ENCODE measurements at regions not wholly inside any gene's neighbourhood (a gene's known extent, or its start where the extent isn't known, plus 50 kb on each side); places are given as distances from the start of the nearest gene placed in this dataset.
"Not testable (repeated sequence)": the region's sequence is repeated elsewhere in the genome, so short reads cannot be mapped to it uniquely, and the experiment has no call there.

DNA sequence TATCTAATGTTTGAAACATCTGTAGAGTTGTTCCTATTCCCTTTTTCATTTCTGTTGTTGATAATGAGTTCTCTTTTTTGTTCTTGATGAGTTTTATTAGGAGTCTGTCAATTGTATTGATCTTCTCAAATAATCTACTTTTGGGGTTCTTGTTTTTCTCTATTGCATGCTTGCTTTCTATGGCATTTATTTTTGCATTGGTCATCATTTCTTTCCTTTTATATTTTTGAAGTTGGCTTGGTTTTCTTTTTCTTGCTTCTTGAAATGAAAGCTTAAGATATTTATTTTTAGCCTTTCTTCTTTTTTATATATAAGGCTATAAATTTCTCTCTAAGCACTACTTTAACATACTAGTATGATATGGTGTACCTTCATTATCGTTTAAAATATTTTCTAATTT is 381.8 kb downstream of the NPHP4 start:
- Mint-ChIP-seq H3K27ac (no peak overlapping the region), H3K36me3 (ENCODE audit: low read depth) (no peaks in the 10 kb centered on the region), H3K4me3 (no peak overlapping the region), H3K27me3 (peaks cover 19% of the 10 kb centered on the region), H3K9me3 (peaks cover 1% of the 10 kb centered on the region), H3K4me1 (ENCODE audit: low read depth) (no peaks in the 10 kb centered on the region)
- no peak for DNase-seq
- ATAC-seq, result no peak
- POLR2A ChIA-PET, result no interaction called here
- CTCF ChIA-PET, result interaction anchor here (1.3 to 1.6 kb wide), 2 partner anchors 9 to 100 kb away, joined by 3 to 4 read pairs; no protein-coding TSS in a partner anchor
- no peak for TF ChIP-seq CTCF (IDR thresholded peaks at IDR 0.05)
- intact Hi-C loops (cut with micrococcal nuclease), result no loop called here

DNA sequence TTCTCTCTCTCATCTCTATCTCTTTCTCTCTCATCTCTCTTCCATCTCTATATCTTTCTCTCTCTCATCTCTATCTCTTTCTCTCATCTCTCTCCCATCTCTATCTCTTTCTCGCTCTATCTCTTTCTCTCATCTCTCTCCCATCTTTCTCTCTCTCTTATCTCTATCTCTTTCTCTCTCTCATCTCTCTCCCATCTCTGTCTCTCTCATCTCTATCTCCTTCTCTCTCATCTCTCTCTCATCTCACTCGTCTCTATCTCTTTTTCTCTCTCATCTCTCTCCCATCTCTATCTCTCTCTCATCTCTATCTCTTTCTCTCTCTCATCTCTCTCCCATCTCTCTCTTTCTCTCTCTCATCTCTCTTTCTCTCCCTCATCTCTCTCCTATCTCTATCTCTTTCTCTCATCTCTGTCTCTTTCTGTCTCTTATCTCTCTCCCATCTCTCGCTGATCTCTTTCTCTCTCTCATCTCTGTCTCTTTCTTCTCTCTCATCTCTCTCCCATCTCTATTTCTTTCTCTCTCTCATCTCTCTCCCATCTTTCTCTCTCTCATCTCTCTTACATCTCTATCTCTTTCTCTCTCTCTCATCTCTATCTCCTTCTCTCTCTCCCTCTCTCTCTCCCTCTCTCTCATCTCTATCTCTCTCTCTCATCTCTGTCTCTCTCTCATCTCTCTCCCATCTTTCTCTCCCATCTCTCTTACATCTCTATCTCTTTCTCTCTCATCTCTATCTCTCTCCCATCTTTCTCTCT is 388.7 kb downstream of the NPHP4 start:
- no peak overlapping the region for H3K4me3 Mint-ChIP-seq
- intact Hi-C loops (cut with micrococcal nuclease), result no loop called here
- no peak overlapping the region for H3K27ac Mint-ChIP-seq
- DNase-seq (no peak), ATAC-seq (no peak)
- TF ChIP-seq CTCF (IDR thresholded peaks at IDR 0.05), result peak; percentile 29
- H3K36me3 Mint-ChIP-seq (ENCODE audit: low read depth), result no peaks in the 10 kb centered on the region
- no peaks in the 10 kb centered on the region for H3K4me1 Mint-ChIP-seq (ENCODE audit: low read depth)
- ChIA-PET POLR2A (no interaction called here), CTCF (no interaction called here)
- no peaks in the 10 kb centered on the region for H3K9me3 Mint-ChIP-seq
- H3K27me3 Mint-ChIP-seq, result peaks cover 8% of the 10 kb centered on the region

DNA sequence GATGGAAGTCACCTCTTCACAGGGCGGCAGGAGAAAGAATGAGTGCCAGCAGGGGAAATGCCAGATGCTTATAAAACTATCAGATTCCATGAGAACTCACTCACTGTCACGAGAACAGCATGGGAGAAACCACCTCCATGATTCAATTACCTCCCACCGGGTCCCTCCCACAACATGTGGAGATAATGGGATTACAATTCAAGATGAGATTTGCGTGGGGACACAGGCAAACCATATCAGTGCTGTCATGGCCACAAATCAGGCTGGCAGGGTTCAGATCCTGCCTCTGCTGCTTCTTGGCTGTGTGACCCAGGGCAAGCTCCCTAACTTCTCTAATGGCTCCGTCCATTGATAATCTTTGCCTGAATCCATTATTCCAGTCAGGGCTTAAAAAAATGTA is 389.5 kb downstream of the NPHP4 start:
- H3K27me3 Mint-ChIP-seq; intact Hi-C loops (cut with micrococcal nuclease): not testable (repeated sequence)

DNA sequence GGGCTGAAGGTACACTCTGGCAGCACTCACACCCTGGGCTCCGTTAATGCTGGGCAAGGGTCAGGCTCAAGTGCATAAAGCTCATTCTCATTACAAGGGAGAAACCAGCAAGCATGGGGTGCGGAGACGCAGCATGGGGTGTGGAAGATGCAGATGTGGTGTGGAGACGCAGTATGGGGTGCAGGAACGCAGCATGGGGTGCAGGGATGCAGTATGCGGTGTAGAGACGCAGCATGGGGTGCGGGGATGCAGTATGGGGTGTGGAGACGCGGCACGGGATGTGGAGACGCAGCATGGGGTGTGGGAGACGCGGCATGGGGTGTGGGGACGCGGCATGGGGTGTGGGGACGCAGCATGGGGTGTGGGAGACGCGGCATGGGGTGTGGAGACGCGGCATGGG is 390.7 kb downstream of the NPHP4 start:
- no peak for ATAC-seq
- H3K36me3 Mint-ChIP-seq (ENCODE audit: low read depth), result no peaks in the 10 kb centered on the region
- ChIA-PET CTCF (no interaction called here), POLR2A (no interaction called here)
- H3K9me3 Mint-ChIP-seq, result no peaks in the 10 kb centered on the region
- no peak overlapping the region for H3K27ac Mint-ChIP-seq
- no peak for DNase-seq
- intact Hi-C loops (cut with micrococcal nuclease), result no loop called here
- H3K4me3 Mint-ChIP-seq, result no peak overlapping the region
- H3K4me1 Mint-ChIP-seq (ENCODE audit: low read depth), result no peaks in the 10 kb centered on the region
- H3K27me3 Mint-ChIP-seq, result peaks cover 8% of the 10 kb centered on the region
- TF ChIP-seq CTCF (IDR thresholded peaks at IDR 0.05), result no peak

More for the DNA sequence above, 389.5 kb downstream of the NPHP4 start:
- CTCF ChIA-PET; DNase-seq; H3K4me3 Mint-ChIP-seq; H3K27ac Mint-ChIP-seq; H3K9me3 Mint-ChIP-seq; H3K36me3 Mint-ChIP-seq (ENCODE audit: low read depth); POLR2A ChIA-PET; ATAC-seq; H3K4me1 Mint-ChIP-seq (ENCODE audit: low read depth): not testable (repeated sequence)

GRCh38 chr1:5599541-5599940 is 392.7 kb downstream of the NPHP4 start:
- H3K27ac Mint-ChIP-seq, result no peak overlapping the region
- POLR2A ChIA-PET, result no interaction called here
- no peak overlapping the region for H3K4me3 Mint-ChIP-seq
- DNase-seq (no peak), ATAC-seq (no peak)
- CTCF ChIA-PET, result no interaction called here
- no peak for TF ChIP-seq CTCF (IDR thresholded peaks at IDR 0.05)
- H3K36me3 Mint-ChIP-seq (ENCODE audit: low read depth), result no peaks in the 10 kb centered on the region
- intact Hi-C loops (cut with micrococcal nuclease), result loop anchor here (10.0 kb wide), 1 partner anchor 85 kb away; no protein-coding TSS in a partner anchor
- no peaks in the 10 kb centered on the region for H3K9me3 Mint-ChIP-seq
- no peaks in the 10 kb centered on the region for H3K4me1 Mint-ChIP-seq (ENCODE audit: low read depth)
- peaks cover 10% of the 10 kb centered on the region for H3K27me3 Mint-ChIP-seq

Data from activated CD8-positive, alpha-beta T cell treated with anti-CD3 and anti-CD28 coated beads for 36 hours (primary cell).